Adrenal gland (tissue), 9 donors: ENCODE measurements at regions not wholly inside any gene's neighbourhood (a gene's known extent, or its start where the extent isn't known, plus 50 kb on each side); places are given as distances from the start of the nearest gene placed in this dataset.

Source experiments
- DNase-seq, 7 donors: peaks; one replicate each; pipeline ENCODE4 v3.0.0-alpha.2; 2019 to 2020
- H3K27ac ChIP-seq, 5 donors: fragments of 200-600 bp; sonication (generic) in 4 of 5; 1 replicate in 3 of 5; 2 replicates in 2 of 5; pipeline versions ENCODE4 v1.5.1 to v1.8.0; 2016 to 2020; ENCODE audit warnings: mild to moderate bottlenecking in 1 of 5
- H3K27me3 ChIP-seq: fragments of 200-600 bp; 2 replicates; pipeline ENCODE4 v1.8.0; 2021
- H3K36me3 ChIP-seq, 2 donors: fragments of 200-600 bp; replicated peaks in 1 of 2; 1 replicate in 1 of 2; 2 replicates in 1 of 2; pipeline versions ENCODE4 v1.5.1 to v1.8.0; 2018 to 2022
- H3K4me1 ChIP-seq, 2 donors: fragments of 200-600 bp; replicated peaks in 1 of 2; 1 replicate in 1 of 2; 2 replicates in 1 of 2; pipeline versions ENCODE4 v1.5.1 to v1.8.0; 2018 to 2021
- H3K4me3 ChIP-seq, 4 donors: fragments of 200-600 bp; sonication (generic) in 3 of 4; one replicate each; pipeline ENCODE4 v1.5.1; 2016 to 2018
- H3K9me3 ChIP-seq, 3 donors: fragments of 200-600 bp; sonication (generic) in 1 of 3; replicated peaks in 1 of 3; 1 replicate in 2 of 3; 2 replicates in 1 of 3; pipeline versions ENCODE4 v1.5.1 to v1.8.0; 2016 to 2021
- CTCF ChIP-seq, 6 experiments: fragments of 450-650 bp in 4 of 6; fragments of 200-600 bp in 2 of 6; sonication (generic) in 1 of 6; IDR thresholded peaks; 1 replicate in 5 of 6; 2 replicates in 1 of 6; pipeline versions ENCODE4 v1.5.1 to v1.8.0; 2016 to 2021; ENCODE audit warnings: antibody characterized with exemption in 6 of 6, mild to moderate bottlenecking in 2 of 6, moderate library complexity in 1 of 6
- POLR2A ChIP-seq, 2 donors: fragments of 450-650 bp; IDR thresholded peaks; one replicate each; pipeline ENCODE4 v1.6.1; 2017; ENCODE audit warnings: antibody characterized with exemption in 2 of 2, mild to moderate bottlenecking in 2 of 2, moderate library complexity in 1 of 2
- WGBS, 4 donors: extraction: QIAGEN DNeasy Blood & Tissue Kit in 2 of 4; methylation state at CpG; one replicate each; pipeline versions ENCODE4 v1.1.5 to v1.1.7; 2013 to 2017; 5-methylcytosine and 5-hydroxymethylcytosine counted together
- intact Hi-C, 2 donors: fragments of 100-400 bp; cut with DNase I; formaldehyde crosslinking; loops; one replicate each; pipeline versions ENCODE4 v1.14.1 to v1.15.0; 2022 to 2023
- donor health status: healthy with polysubstance abuse.
- donor health status: Bipolar disorder and iron deficiency.
- donor health status: DM: yes; HTN: yes; CAD: no.
- donor health status: DM: no; HTN: no; CAD: no.
- donor health status: DM: no; HTN: no; CAD: no.

GRCh38 chr5:100479079-100479688 is 56.0 kb upstream of the FAM174A start:
- Histone ChIP-seq H3K9me3 (no peaks in the 10 kb centered on the region), H3K27me3 (no peaks in the 10 kb centered on the region), H3K36me3 (no peaks in the 10 kb centered on the region), H3K4me3 (no peak overlapping the region), H3K27ac (no peak overlapping the region), H3K4me1 (no peaks in the 10 kb centered on the region)
- intact Hi-C loops: no loop called here
- DNase-seq: peak in 2 of 7 donors; percentile 7
- WGBS, 4 donors: 44 to 65% (median 57%) methylated on average over 3 of the region's 3 CpGs
- TF ChIP-seq CTCF (IDR thresholded peaks at IDR 0.05) (peak; percentile 16 to 53 (median 34)), POLR2A (IDR thresholded peaks at IDR 0.05) (no peak)

GRCh38 chr5:100472091-100472490 is 63.1 kb upstream of the FAM174A start:
- Histone ChIP-seq H3K4me3 (no peak overlapping the region), H3K36me3 (no peaks in the 10 kb centered on the region), H3K27ac (no peak overlapping the region), H3K9me3 (no peaks in the 10 kb centered on the region), H3K4me1 (no peaks in the 10 kb centered on the region), H3K27me3 (no peaks in the 10 kb centered on the region)
- intact Hi-C loops: no loop called here
- DNase-seq: no peak
- WGBS, 4 donors: 89 to 96% (median 91%) methylated on average over 2 of the region's 2 CpGs
- TF ChIP-seq POLR2A (IDR thresholded peaks at IDR 0.05): no peak
- TF ChIP-seq CTCF (IDR thresholded peaks at IDR 0.05): no peak

DNA sequence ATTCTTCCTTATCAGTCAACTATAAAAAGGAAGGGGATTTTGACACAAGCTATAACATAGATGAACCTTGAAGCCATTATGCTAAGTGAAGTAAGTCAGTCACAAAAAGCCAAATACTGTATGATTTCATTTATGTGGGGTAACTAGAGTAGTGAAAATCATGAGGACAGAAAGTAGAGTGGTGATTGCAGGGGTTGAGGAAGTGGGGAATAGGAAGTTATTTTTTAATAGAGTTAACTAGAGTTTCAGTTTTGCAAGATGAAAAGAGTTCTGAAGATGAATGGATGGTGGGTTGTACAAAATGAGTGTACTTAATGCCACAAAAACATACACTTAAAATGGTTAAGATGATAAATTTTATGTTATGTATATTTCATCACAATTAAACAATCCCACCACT is 65.4 kb upstream of the FAM174A start:
- Histone ChIP-seq H3K4me1 (no peaks in the 10 kb centered on the region), H3K9me3 (no peaks in the 10 kb centered on the region), H3K4me3 (no peak overlapping the region), H3K36me3 (no peaks in the 10 kb centered on the region), H3K27ac (no peak overlapping the region), H3K27me3 (no peaks in the 10 kb centered on the region)
- no peak for DNase-seq
- intact Hi-C loops: no loop called here
- no peak for TF ChIP-seq CTCF (IDR thresholded peaks at IDR 0.05)

- Histone ChIP-seq H3K27me3 (no peaks in the 10 kb centered on the region), H3K27ac (no peak overlapping the region), H3K36me3 (no peaks in the 10 kb centered on the region), H3K4me1 (no peaks in the 10 kb centered on the region), H3K4me3 (no peak overlapping the region), H3K9me3 (no peaks in the 10 kb centered on the region)
- no peak for TF ChIP-seq POLR2A (IDR thresholded peaks at IDR 0.05)
- intact Hi-C loops: no loop called here
- DNase-seq: no peak
- 85 to 96% (median 90%) methylated on average over 2 of the region's 2 CpGs for WGBS, 4 donors
Measured at GRCh38 chr5:100464418-100464817, 70.8 kb upstream of the FAM174A start.

- Histone ChIP-seq H3K4me3 (no peak overlapping the region), H3K27me3 (no peaks in the 10 kb centered on the region), H3K9me3 (no peaks in the 10 kb centered on the region), H3K27ac (no peak overlapping the region), H3K4me1 (no peaks in the 10 kb centered on the region), H3K36me3 (no peaks in the 10 kb centered on the region)
- intact Hi-C loops: no loop called here
- no peak for TF ChIP-seq POLR2A (IDR thresholded peaks at IDR 0.05)
- no peak for TF ChIP-seq CTCF (IDR thresholded peaks at IDR 0.05)
- DNase-seq: no peak
Measured at GRCh38 chr5:100456615-100457014, 78.6 kb upstream of the FAM174A start.
